Heart left ventricle (tissue), 13 donors: ENCODE measurements at regions not wholly inside any gene's neighbourhood (a gene's known extent, or its start where the extent isn't known, plus 50 kb on each side); places are given as distances from the start of the nearest gene placed in this dataset.

Experiments used
- CTCF ChIP-seq, 12 donors: fragments of 200-600 bp; sonication (generic) in 4 of 12; IDR thresholded peaks; one replicate each; pipeline versions ENCODE4 v1.5.0 to v1.8.0; 2018 to 2022; ENCODE audit warnings: antibody characterized with exemption in 12 of 12, mild to moderate bottlenecking in 5 of 12
- POLR2A ChIP-seq, 2 donors: fragments of 450-650 bp; IDR thresholded peaks; one replicate each; pipeline ENCODE4 v1.6.1; 2017; ENCODE audit warnings: antibody characterized with exemption in 2 of 2, mild to moderate bottlenecking in 2 of 2, moderate library complexity in 2 of 2
- donor health status: ischemic (EF 13 %, LVEDD 7.1; RV severe dilation, severe dysfunction).
- donor health status: DM: no; HTN: yes; CAD: no.
- donor health status: DM: no; HTN: no; CAD: no.
- donor health status: ischemic (EF 25% LVEDD 6.9; RV normal size, moderate dysfunction).
- donor health status: ischemic (EF 25% LVEDD 5.7; RV mildly dilated, moderate dysfunction).
- donor health status: ischemic (EF 35%, LVEDD 5.7; RV mildly dilated, moderate dysfunction).
- donor health status: nonischemic (EF 11% LVEDD 7.7; RV severe dilation, severe dysfunction).
- donor health status: DM: yes; HTN: yes; CAD: no.
- donor health status: PGD.
- donor health status: ischemic (EF 29% LVEDD 5.4; RV normal size, mild dysfunction).
- donor health status: nonischemic (EF 23%, LVEDD 6.1; RV moderate dilation, normal function).

- TF ChIP-seq CTCF (IDR thresholded peaks at IDR 0.05) (no peak), POLR2A (IDR thresholded peaks at IDR 0.05) (no peak)
Observed at GRCh38 chrX:79035421-79035820, 90.2 kb downstream of the P2RY10 start.
